ENCODE measurements at regions not wholly inside any gene's neighbourhood (a gene's known extent, or its start where the extent isn't known, plus 50 kb on each side); places are given as distances from the start of the nearest gene placed in this dataset.

- WGBS, 2 donors: 40 to 72% methylated on average over 1 of the region's 1 CpG
- DNase-seq: no peak
- no peak overlapping the region for H3K4me3 ChIP-seq
Measured at GRCh38 chr3:134742202-134742601, 52.9 kb upstream of the EPHB1 start.

GRCh38 chr3:134743006-134743405 is 52.1 kb upstream of the EPHB1 start:
- Histone ChIP-seq H3K4me1 (no peaks in the 10 kb centered on the region), H3K4me3 (no peak overlapping the region), H3K27me3 (no peaks in the 10 kb centered on the region), H3K36me3 (no peaks in the 10 kb centered on the region), H3K27ac (no peak overlapping the region), H3K9me3 (no peaks in the 10 kb centered on the region)
- no peak for DNase-seq
- 74 to 83% methylated on average over 1 of the region's 1 CpG for WGBS, 2 donors
- no peak for TF ChIP-seq EP300 (IDR thresholded peaks at IDR 0.05)
- intact Hi-C loops (cut with DNase I): no loop called here

More at GRCh38 chr3:134742202-134742601, 52.9 kb upstream of the EPHB1 start:
- H3K4me1 ChIP-seq: no peaks in the 10 kb centered on the region
- TF ChIP-seq POLR2A (IDR thresholded peaks at IDR 0.05): no peak
- TF ChIP-seq EP300 (IDR thresholded peaks at IDR 0.05): no peak
- TF ChIP-seq CTCF (IDR thresholded peaks at IDR 0.05): no peak
- no peak for TF ChIP-seq POLR2AphosphoS5 (IDR thresholded peaks at IDR 0.05)
- no peaks in the 10 kb centered on the region for H3K27me3 ChIP-seq
- H3K36me3 ChIP-seq: no peaks in the 10 kb centered on the region
- H3K27ac ChIP-seq: no peak overlapping the region
- no peaks in the 10 kb centered on the region for H3K9me3 ChIP-seq
- intact Hi-C loops (cut with DNase I): no loop called here

Data from sigmoid colon (tissue), 6 donors.